Ramos (cell line): ENCODE measurements at regions not wholly inside any gene's neighbourhood (a gene's known extent, or its start where the extent isn't known, plus 50 kb on each side); places are given as distances from the start of the nearest gene placed in this dataset.

Experiments used
- in situ Hi-C: fragments of 300-500 bp; cut with MboI; formaldehyde crosslinking; loops from one replicate; pipeline ENCODE4 v1.14.3; 2022; ENCODE audit warnings: low sequenced_read_pairs; ENCODE audit not compliant: unreplicated experiment

DNA sequence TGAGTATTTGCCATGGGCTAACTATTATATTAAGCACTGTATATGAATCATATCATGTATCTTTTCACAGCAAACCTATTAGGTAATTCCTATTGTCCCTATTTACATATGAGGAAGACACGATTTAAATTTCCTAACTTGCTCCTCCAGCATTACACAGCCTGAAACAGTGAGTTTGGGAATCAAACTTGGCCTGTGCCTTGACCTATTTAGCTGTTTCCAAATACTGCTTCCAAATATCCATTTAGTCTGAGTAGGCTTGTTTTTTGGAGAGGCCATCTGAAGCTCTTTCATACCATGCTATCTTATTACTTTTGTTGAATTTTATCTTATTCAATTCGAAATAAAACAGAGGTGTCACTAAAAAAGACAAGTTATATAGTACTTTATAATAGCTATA is 447.3 kb upstream of the MPDZ start:
- in situ Hi-C loops, result no loop called here

DNA sequence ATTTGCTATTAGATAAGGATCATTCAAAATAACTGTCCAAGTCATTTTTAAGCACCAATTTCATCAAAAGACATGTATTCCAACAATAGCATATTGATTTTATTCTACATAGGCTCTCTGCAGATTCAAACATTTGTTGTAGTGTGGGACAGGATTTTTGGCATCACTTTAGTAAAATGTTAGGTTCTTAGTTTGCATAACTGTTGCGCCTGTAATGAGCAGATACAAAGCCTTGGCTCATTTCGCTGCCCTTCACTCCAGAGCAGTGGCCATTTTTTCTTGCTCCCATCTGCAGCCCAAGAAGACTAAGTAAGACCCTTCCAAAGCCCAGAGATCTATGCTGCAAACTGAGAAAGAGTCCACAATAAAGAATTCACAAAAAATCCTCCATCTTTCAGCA is 446.0 kb upstream of the MPDZ start:
- in situ Hi-C loops, result no loop called here

DNA sequence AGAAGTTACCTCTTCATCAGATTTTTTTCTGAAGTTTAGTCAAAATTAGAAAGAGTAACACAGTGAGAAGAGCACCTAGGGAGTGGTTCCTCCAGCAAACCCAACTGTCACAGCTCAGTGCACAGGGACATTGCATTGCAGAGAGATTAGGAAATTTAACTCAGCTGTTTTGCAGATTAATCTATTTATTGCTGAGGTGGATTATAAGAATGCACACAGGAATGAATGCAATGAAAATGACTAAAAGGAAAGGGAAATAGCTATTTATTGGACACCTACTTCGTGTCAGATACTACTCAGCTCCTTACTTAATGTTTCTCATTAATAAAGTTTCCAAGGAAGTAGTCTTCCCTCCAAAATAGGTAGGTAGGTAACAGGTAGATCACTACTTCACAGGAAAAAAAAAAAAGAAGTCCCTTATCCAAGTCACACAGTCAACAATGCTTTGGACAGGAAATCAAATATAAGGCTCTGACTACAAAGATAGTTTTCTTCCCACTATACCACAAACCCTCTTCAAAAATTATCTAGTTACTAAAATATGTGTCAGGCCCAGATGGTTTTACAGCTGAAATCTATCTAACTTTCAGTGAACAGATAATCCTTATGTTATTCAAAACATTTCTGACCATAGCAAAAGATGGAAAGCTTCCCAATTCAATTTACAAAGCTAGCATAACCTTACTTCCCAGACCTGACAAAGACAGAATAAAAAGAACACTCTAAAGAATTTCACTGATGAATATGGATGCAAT is 442.2 kb upstream of the MPDZ start:
- in situ Hi-C loops, result no loop called here

DNA sequence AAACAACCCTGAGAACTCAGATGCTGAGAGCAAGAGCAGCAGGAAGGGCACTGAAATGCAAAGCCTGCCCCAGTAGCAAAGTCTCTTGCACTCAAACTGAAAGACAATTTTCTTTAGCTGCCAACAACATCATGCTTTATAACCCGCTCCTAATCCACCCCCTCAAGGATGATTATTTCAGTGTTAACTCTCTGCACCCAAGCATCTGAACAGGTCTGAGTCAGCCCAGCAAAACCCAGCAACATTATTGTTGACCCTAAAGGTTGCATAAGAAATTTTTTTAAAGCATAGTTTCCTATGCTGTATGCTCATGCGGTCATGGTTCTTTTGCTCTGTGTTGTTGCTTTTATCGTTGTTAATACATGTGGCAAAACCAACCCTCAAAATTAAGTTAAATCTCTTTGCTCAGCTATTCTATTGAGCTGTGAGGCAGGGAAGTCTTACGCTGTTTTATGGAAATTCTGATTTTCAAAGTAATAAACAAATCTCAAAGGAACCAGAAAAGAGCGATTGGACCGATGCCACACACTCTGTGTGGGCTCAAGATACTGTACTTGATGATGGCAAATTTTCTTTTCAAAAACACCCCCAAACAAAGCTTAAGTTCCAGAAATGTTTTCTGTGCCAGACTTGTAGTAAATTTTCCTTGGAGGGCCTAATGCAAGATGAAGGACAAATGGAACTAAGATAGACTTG is 440.6 kb upstream of the MPDZ start:
- in situ Hi-C loops, result no loop called here

DNA sequence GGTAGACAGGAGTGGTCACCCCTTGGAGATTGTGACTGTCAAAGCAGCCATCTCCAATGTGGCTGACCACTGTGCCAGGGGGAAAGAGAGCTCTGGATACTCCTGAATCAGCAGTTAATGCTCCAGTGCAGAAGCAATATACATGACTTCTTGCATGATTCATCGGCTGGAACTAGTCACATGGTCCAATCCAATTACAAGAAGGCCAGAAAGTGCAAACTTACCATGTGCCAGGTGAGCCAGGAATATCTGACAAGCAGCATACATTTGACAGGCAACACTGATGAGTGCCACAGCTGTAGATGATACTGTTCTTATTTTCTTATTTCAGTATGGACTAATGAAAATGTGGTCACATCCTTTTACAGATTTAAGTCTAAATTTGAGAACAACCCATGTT is 440.0 kb upstream of the MPDZ start:
- in situ Hi-C loops, result no loop called here

DNA sequence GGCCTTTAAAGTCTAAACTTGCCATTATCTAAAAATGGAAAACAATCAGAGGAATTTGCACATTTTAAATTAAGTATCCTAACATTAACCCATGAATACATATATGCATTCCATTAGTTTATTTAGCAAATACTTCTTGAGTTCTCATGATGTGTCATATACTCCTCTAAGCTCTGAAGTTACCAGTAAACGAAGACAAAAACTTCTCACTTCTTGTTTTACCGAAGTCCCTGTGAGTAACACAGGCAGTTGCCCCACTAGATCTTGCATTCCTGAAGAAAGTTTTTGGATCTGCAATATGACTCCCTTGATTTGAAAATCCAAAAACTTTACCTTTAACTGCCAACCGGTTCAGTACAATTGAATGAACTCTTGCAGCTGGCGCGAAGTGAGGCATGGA is 439.0 kb upstream of the MPDZ start:
- in situ Hi-C loops, result no loop called here

DNA sequence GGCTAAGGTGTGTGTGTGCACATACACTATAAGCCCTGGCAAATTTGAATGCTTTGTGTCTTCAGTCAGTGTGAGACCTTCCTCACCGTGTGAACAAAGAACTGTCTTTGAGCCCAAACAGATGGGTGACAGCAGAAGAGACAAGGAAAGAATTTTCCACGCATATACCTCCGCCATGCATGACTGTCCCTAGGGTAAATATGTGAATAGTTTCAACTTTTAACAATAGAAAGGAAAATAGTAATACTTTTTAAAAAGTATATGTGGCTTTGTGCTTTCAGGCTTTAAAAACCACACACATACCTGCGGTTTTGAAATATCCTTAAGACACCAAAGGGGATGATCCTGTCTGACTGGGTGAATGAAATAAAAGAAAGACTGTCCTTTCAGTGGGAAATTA is 438.6 kb upstream of the MPDZ start:
- in situ Hi-C loops, result no loop called here

DNA sequence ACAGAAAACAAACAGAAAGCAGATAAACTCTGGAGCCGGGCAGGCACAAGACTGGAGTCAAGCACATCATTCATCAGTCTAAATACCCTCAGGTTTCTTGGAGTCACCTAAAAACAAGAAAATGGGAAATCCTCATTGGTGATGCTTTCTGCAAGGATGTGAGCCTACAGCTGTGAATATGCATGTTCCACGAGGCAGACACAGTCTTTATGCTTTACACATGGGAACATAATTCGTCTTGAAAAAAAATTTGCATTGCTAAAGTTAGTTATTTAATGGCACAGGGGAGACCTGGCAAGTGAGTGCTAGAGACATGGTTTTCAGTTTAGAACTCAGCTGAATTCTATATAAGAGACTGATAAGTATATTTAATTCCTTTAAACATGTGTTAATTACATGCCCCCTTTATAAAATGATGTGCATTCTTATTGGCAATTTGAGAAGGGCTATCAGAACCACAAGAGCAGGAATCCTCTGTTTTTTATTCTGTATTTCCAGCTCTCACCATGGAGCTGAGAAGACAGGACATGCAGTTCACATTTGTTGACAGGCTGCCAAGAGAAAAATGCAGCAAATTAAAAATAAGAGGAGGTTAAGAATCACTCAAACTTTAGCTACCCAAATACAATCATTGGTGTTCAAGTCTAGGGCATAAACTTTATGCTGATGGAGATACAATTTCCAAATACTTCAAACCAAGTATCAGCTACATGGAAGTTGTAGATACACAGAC is 438.0 kb upstream of the MPDZ start:
- in situ Hi-C loops, result no loop called here

DNA sequence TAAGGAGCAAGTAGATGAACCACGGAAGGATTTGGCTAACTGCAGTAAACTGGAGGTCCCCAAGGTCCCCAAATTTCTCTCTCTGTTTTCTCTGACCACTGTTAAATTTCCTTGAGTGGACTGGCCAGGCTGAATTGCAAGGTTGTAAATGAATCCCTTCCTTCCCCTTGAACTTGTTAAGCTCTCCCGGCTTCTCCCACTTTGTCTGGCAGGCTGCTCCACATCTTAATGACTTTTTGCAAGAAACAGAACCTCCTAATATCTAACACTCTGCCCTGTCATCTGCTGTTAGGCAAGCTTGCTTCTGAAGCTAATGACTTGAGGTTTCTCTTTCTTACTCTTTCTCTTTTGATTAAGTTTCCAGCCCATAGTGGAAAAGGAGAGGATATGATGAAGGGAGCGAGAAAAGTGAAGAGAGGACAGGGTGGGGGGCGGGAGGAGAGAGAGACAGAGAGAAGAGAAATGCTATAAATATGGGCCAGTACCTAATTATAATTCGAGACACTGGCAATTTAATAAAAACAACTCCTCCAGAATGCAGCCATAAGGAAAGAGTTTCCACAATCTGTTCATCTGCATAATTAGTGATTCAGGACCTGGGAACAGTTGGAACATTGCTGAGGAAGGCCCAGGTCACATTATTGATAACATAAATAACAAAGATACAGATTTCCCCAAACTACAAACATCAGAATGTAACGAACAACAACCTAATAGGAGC is 437.3 kb upstream of the MPDZ start:
- in situ Hi-C loops, result no loop called here

DNA sequence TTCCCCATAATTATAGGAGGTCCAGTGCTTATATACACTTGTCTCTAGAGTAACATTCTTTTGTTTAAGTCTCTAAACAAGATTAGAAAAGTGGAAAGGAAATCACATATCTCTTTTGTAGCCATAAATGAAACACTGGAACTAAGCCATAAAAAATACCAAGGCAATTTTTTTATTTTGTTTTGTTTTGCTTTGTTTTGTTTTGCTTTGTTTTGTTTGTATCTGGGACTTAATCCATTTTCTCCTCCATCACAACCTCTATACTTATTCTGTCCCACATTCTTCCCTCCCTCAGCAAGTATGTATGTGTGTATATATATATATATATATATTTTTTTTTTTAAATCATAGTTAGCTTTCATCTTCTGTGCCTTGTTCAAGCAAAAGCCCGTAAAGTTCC is 436.6 kb upstream of the MPDZ start:
- in situ Hi-C loops, result no loop called here

DNA sequence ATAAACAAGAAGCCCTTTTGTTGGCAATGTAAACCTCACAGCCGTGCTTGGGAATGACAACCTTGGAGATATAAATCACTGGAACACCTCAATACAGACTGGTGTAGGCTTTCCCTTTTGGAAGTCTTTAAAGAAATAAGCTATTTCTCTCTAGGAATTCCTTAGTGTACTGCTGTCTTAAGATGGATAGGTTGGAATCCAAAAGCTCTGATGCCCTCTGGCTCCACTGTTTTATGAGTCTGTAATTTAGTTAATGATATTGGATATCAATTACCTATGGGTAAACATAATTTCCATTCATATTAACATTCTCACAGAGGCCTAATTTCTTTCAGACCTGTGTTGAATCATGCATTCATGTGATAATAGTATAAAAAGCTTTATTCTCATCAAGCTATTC is 435.9 kb upstream of the MPDZ start:
- in situ Hi-C loops, result no loop called here

DNA sequence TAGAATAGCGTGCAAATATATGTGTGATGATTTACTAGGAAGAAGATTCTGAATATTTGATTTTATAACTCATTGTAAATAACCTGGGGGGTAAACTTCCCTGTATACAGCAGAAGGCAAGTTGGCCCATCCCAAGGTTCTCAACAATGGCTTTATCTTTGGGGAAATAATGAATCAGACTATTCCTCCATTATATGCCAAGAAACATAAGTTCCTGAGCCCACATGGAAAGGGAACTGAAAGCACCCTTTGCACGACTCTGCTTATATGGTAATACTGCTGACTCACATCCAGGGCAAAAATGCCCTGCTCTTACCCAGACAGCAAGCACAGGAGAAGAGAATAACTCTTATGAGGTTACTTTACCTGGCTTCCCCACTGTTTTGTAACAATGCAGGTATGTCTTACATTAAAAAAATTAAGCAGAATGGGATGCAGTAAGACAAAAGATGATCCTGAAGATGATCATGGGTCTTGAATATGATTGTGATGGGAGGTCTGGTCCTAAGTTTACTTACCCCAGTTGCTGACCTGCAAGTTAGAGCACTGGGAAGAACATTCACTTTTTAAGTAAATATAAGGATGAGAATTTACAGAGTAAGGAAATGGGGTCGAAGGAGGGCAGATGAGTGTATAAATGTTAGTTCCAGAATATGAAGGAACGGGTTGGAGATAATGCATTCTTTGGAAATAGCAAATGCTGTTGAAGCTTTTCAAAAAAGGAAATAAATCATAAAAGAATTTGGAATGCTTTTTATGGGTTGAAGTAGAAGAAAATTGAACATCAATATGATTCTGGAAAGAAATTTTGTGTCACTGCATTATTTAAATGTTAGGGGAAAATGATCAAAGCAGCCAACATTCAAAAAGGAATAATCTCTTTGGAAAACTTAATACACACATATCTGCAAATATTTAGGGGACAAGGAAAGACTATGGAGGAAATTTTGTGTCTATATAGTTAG is 428.4 kb upstream of the MPDZ start:
- in situ Hi-C loops, result no loop called here

DNA sequence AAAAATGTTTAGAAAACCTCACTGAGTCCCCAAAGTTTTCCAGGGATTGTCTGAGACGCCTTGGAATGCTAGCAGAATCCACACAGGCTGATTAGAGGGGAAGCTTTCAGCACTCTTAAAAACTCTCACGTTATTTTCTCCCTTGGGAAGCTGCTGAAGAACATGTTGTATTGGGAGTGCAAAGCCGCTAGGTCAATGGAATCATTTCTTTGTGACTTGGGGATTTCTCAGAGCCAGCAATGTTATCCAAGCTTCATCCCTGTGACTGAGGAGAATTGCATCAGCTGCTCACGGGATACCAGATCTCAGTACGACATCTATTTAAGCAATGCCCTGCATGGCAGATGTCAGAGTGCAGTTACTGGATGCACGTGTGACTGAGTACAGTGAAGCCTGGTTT is 426.4 kb upstream of the MPDZ start:
- in situ Hi-C loops, result no loop called here

DNA sequence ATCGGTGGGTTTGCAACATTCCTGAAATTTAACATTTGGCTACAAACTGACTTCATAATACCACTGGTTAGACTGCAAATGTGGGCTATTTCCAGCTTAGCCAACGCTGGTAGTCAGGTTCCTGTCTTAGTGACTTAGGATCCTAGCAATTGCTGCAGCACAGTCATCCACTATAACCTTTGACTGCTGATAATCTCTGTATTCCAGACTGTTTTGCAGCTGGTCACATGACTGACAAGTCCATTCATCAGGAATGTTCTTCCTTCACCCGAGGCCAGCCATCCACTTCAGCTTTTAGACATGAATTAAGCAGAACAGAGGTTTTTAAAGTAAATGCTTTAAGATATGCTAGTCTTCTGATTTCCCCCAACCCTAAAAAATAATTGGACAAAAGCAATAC is 425.9 kb upstream of the MPDZ start:
- in situ Hi-C loops, result no loop called here

DNA sequence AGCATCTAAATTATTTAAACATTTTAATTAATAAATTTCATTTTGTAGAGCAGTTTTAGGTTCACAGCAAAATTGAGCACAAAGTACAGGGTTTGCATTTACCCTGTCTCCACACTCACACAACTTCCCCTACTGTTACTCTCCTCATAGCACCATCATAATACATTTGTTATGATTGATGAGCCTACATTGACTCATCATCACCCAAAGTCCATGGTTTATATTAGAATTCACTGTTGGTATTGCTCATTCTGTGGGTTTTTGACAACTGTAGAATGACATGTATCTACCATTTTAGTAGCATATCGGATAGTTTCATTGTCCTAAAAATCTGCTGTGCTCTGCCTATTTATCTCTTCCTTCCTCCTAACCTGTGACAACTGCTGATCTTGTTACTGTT is 411.1 kb upstream of the MPDZ start:
- in situ Hi-C loops, result no loop called here

DNA sequence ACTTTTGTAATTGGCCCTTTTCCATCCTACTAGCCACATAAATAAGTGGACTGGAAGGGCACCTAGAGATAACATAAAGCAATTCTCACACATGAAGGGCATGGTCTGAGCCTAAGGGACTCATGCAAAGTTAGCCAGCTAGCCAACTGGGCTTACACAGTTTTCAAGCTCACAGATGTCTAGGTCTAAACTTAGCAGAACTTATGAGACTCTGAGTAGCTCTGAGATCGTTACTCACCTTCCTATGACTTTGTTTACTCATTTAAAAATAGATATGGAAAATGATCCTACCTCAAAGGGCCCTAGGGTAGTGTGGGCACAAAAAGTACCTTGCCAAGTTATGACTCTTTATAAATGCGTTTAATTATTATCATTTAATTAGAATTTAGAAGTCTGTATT is 410.4 kb upstream of the MPDZ start:
- in situ Hi-C loops, result no loop called here

DNA sequence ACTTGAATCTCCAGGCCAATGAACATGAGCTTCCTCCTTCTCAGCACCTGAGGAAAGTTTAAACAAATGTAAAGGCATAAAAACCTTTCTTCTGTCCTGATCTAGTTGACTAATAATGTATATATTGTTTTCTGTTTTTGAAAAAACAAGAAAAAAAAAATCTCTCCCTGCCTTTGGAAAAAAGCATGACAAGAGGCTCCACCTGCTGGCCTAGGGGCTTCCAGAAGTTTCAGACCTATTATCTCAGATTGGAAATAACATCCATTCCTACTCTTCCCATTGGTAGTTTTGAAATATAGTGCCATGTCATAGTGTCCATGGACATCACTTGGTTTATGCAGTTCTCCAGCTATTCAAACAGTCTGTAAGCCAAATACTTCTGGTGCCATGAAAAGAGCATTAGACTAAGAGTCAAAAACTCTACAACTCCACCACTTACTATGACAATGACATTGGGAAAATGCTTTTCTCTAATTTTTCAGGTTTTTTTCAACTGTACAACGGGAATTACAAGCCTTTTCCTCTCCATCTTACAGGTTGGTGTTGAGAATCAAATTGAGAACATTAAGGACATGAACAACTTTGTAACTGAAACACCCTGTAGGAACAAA is 409.6 kb upstream of the MPDZ start:
- in situ Hi-C loops, result no loop called here

DNA sequence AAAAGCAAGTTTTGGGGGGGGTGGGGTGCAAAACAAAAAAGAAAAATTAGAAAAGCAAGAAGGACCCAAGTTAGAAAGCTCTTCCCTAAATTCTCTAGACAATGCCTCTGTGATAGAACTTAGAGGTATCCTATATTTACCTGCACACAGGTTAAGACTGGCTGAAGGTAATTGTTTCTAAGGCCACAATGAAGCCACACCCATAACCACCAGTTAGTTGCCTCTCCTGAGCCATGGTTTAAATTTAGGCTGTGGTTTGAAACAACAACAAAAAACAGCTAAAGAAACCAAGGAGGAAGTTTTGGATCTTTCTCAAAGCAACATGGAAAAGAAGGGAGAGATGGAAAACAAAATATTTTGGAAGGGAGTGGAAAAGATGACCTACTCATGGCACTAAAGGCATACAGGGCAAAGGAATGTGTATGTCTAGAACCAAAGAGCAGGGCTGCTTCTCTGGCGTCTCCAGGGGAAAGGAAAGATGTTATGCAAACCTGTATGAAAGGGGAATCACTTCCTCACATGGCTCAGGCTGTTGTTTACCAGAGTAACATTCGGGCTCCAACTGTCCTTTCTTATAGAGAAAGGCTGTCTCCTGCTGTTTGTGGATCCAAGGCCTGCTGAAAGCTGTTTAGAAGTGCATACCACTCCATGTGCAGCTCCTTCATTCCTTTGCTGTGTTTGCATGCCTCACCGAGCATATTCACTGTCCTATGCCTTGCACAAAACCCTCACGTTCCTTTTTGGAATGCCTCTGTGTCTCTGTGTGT is 408.9 kb upstream of the MPDZ start:
- in situ Hi-C loops, result no loop called here

DNA sequence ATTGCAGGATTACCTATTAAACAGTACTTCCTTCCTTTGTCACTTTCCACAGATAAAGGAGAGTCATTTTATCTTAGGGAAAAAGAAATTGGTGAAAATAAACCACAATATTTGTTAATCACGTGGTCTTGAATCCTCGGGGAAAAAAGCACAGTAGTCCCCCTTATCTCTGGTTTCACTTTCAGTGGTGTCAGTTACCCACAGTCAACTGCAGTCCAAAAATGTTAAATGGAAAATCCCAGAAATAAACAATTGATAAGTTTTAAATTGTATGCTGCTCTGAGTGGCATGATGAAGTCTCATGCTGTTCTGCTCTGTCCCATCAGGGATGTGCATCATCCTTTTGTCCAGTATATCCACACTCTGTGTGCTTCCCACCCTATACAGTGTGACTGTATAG is 405.2 kb upstream of the MPDZ start:
- in situ Hi-C loops, result no loop called here
